ENCODE measurements at regions not wholly inside any gene's neighbourhood (a gene's known extent, or its start where the extent isn't known, plus 50 kb on each side); places are given as distances from the start of the nearest gene placed in this dataset.

DNA sequence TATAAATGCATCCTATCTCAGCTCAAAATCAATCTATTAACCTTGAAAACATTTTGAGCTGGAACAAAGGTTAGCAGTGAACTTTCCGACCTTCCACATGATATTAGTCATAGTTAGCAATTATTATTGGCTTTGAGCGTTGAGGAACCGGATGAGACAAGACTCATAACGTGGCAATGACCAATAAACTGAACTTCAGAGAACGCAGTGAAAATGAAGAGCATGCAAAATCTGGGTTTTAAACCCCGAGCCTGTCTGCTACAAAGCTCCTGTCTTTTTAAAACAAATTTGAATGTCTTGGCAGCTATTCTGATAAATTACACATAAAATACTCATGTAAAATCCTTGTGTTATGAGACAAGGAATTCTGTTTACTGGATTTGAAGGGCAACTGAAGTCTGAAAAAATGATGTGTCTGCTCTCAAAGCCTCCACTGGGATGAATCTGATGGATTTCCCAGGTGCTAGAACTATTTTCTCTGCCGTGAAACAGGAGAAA is 74.7 kb upstream of the ITGB1 start:
- Histone ChIP-seq H2BK15ac (ENCODE audit: low read depth, low read length) (no peak overlapping the region), H3K4me2 (ENCODE audit: insufficient read depth, insufficient read length, low read length) (no peak overlapping the region), H3K79me1 (ENCODE audit: insufficient read depth, low read depth, low read length, poor library complexity, severe bottlenecking) (no peaks in the 10 kb centered on the region), H3K79me2 (ENCODE audit: insufficient read depth, low read length) (no peaks in the 10 kb centered on the region), H4K20me1 (ENCODE audit: control insufficient read depth, insufficient read depth, insufficient read length) (no peaks in the 10 kb centered on the region), H2AFZ (ENCODE audit: low read length) (no peak overlapping the region), H3K18ac (ENCODE audit: insufficient read length, low read depth, low read length) (no peak overlapping the region), H2AK5ac (ENCODE audit: insufficient read length, low read length) (no peak overlapping the region), H3K56ac (ENCODE audit: insufficient read length, low read depth, low read length) (no peak overlapping the region), H3K23ac (ENCODE audit: insufficient read length, low read depth, low read length) (no peak overlapping the region), H2BK120ac (ENCODE audit: low read depth, low read length, poor library complexity, severe bottlenecking) (no peak overlapping the region), H3K9ac (ENCODE audit: extremely low read depth, insufficient read length, low read length) (no peak overlapping the region), H2BK12ac (ENCODE audit: insufficient read length, low read depth, low read length) (no peak overlapping the region), H3K9me3 (ENCODE audit: control insufficient read depth, low read depth, low read length) (no peaks in the 10 kb centered on the region), H3K23me2 (ENCODE audit: insufficient read length, low read depth, low read length, poor library complexity, severe bottlenecking) (no peaks in the 10 kb centered on the region), H4K5ac (ENCODE audit: insufficient read length, low read depth, low read length) (no peak overlapping the region), H3K27me3 (ENCODE audit: insufficient read depth, low read length) (no peaks in the 10 kb centered on the region), H3K4me1 (ENCODE audit: insufficient read depth, low read length) (no peaks in the 10 kb centered on the region), H3K27ac (ENCODE audit: insufficient read length, low read depth, low read length) (no peak overlapping the region), H4K8ac (replicated peaks; ENCODE audit: insufficient read length, low read depth, low read length) (no peak overlapping the region), H4K91ac (ENCODE audit: insufficient read length, low read depth, low read length) (no peak overlapping the region), H2BK5ac (ENCODE audit: insufficient read length, low read length) (no peak overlapping the region), H3T11ph (ENCODE audit: low read length) (no peak overlapping the region), H2BK20ac (ENCODE audit: low read depth, low read length, poor library complexity, severe bottlenecking) (no peak overlapping the region), H3K4ac (ENCODE audit: low read depth, low read length) (no peak overlapping the region), H3K14ac (ENCODE audit: insufficient read depth, low read length) (no peak overlapping the region)
- WGBS (ENCODE audit: extremely low coverage, insufficient read length, low lambda C conversion rate), result no CpG with 5 or more reads among the region's 7 CpGs
- Mint-ChIP-seq H3K4me3 (no peak overlapping the region), H3K27me3 (ENCODE audit: low read depth) (peaks cover under 1% of the 10 kb centered on the region; the same call in 1 of the 2 replicates), H3K27ac (no peak overlapping the region), H3K4me1 (no peaks in the 10 kb centered on the region), H3K36me3 (ENCODE audit: insufficient read depth in 1 of 3, low read depth in 3 of 3) (0 out of 7 replicates have a peak, but pooled peaks cover 0 to 4% (median 0%) of the 10 kb centered on the region in 3 experiments), H3K9me3 (peaks cover 0 to 4% of the 10 kb centered on the region in 2 experiments; a peak in 1 of 5 replicates)
- DNase-seq, result no peak
- TF ChIP-seq, protein P1, sequence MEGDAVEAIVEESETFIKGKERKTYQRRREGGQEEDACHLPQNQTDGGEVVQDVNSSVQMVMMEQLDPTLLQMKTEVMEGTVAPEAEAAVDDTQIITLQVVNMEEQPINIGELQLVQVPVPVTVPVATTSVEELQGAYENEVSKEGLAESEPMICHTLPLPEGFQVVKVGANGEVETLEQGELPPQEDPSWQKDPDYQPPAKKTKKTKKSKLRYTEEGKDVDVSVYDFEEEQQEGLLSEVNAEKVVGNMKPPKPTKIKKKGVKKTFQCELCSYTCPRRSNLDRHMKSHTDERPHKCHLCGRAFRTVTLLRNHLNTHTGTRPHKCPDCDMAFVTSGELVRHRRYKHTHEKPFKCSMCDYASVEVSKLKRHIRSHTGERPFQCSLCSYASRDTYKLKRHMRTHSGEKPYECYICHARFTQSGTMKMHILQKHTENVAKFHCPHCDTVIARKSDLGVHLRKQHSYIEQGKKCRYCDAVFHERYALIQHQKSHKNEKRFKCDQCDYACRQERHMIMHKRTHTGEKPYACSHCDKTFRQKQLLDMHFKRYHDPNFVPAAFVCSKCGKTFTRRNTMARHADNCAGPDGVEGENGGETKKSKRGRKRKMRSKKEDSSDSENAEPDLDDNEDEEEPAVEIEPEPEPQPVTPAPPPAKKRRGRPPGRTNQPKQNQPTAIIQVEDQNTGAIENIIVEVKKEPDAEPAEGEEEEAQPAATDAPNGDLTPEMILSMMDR (conservative IDR thresholded peaks at IDR 0.05), result no peak

Data from H9 (cell line).